ENCODE measurements at regions not wholly inside any gene's neighbourhood (a gene's known extent, or its start where the extent isn't known, plus 50 kb on each side); places are given as distances from the start of the nearest gene placed in this dataset.

DNA sequence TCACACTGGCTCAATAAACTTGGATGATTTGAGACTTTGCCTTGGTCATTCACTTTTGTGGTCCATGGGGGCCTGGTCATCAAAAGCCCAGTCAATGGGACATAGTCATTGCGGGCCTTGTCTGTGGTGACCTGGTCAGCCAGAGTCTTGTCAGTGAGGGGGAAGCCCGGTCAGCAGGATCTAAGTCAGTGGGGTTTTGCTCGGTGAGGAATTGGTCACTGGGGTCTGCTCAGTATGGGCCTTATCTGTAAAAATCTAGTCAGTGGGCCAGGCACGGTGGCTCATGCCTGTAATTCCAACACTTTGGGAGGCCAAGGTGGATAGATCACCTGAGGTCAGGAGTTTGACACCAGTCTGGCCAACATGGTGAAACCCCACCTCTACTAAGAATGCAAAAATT, 63.7 kb upstream of the TPM4 start:
- intact Hi-C loops (cut with micrococcal nuclease): no loop called here
- DNase-seq: no peak
- Histone ChIP-seq H3K36me3 (no peaks in the 10 kb centered on the region), H3K4me3 (no peak overlapping the region), H3K4me1 (no peaks in the 10 kb centered on the region), H3K9me3 (replicated peaks) (no peaks in the 10 kb centered on the region), H3K27me3 (ENCODE audit: low read depth) (no peaks in the 10 kb centered on the region), H3K27ac (replicated peaks) (no peak overlapping the region)
- TF ChIP-seq, protein P1, sequence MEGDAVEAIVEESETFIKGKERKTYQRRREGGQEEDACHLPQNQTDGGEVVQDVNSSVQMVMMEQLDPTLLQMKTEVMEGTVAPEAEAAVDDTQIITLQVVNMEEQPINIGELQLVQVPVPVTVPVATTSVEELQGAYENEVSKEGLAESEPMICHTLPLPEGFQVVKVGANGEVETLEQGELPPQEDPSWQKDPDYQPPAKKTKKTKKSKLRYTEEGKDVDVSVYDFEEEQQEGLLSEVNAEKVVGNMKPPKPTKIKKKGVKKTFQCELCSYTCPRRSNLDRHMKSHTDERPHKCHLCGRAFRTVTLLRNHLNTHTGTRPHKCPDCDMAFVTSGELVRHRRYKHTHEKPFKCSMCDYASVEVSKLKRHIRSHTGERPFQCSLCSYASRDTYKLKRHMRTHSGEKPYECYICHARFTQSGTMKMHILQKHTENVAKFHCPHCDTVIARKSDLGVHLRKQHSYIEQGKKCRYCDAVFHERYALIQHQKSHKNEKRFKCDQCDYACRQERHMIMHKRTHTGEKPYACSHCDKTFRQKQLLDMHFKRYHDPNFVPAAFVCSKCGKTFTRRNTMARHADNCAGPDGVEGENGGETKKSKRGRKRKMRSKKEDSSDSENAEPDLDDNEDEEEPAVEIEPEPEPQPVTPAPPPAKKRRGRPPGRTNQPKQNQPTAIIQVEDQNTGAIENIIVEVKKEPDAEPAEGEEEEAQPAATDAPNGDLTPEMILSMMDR (IDR thresholded peaks at IDR 0.05; ENCODE audit: borderline replicate concordance): no peak

DNA sequence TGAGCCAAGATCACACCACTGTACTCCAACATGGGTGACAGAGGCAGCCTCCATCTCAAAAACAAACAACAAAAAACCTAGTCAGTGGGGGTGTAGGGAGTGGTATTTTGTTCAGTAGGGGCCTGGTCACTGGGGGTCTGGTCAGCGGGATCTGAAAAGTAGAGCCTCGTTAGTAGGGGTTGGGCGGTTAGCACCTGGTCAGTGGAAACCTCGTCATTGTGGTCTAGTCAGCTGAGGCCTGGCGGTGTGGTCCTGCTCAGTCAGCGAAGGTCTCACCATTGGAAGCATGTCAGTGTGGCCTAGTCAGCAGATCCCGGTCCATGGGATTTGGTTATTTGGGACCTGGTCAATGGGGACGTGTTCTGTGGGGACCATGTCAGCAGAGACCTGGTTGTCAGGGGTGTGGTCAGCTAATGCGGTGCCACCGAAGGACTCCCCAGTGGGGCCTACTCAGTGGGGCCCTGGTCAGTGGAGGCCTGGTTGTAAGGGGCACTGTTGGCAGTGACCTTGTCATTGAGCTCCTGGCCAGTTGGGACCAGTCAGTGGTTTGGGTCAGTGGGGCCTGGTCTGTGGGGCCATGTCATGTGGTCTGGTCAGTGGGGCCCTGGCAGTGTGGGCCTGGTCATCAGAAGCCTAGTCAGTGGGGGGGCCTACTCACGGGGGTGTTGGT, 63.0 kb upstream of the TPM4 start:
- no peaks in the 10 kb centered on the region for H3K36me3 ChIP-seq
- no peak overlapping the region for H3K27ac ChIP-seq (replicated peaks)
- H3K4me1 ChIP-seq: no peaks in the 10 kb centered on the region
- intact Hi-C loops (cut with micrococcal nuclease): no loop called here
- H3K9me3 ChIP-seq (replicated peaks): no peaks in the 10 kb centered on the region
- no peak for DNase-seq
- no peaks in the 10 kb centered on the region for H3K27me3 ChIP-seq (ENCODE audit: low read depth)
- H3K4me3 ChIP-seq: no peak overlapping the region
- TF ChIP-seq, protein P1 (IDR thresholded peaks at IDR 0.05; ENCODE audit: borderline replicate concordance): no peak

DNA sequence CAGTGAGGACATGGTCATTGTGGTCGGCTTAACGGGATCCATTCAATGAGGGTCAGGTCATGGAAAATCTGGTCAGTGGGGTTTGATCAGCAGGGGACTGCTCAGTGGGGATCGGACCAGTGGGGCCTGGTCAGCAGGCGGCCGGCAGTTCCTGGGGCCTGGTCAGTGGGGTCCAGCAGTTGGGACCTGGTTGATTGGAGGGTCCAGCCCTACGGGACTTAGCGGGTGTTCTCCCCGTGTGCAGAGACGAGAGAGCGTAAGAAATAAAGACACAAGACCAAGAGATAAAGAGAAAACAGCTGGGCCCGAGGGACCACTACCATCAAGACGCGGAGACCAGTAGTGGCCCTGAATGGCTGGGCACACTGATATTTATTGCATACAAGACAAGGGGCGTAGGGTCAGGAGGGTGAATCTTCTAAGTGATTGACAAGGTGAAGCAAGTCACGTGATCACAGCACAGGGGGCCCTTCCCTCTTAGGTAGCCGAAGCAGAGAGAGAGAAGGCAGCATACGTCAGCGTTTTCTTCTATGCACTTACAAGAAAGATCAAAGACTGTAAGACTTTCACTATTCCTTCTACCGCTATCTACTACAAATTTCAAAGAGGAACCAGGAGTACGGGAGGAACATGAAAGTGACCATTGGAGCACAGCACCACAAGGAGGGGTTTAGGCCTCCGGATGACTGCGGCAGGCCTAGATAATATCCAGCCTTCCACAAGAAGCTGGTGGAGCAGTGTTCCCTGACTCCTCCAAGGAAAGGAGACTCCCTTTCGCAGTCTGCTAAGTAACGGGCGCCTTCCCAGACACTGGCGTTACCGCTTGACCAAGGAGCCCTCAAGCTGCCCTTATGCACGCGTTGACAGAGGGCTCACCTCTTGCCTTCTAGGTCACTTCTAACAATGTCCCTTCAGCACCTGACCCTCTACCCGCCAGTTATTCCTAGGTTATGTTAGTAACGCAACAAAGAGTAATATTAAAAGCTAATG, 62.1 kb upstream of the TPM4 start:
- H3K27me3 ChIP-seq (ENCODE audit: low read depth): no peaks in the 10 kb centered on the region
- no peak overlapping the region for H3K4me3 ChIP-seq
- TF ChIP-seq, protein P1 (IDR thresholded peaks at IDR 0.05; ENCODE audit: borderline replicate concordance): no peak
- H3K27ac ChIP-seq (replicated peaks): no peak overlapping the region
- intact Hi-C loops (cut with micrococcal nuclease): no loop called here
- no peaks in the 10 kb centered on the region for H3K36me3 ChIP-seq
- no peaks in the 10 kb centered on the region for H3K9me3 ChIP-seq (replicated peaks)
- no peak for DNase-seq
- H3K4me1 ChIP-seq: no peaks in the 10 kb centered on the region

DNA sequence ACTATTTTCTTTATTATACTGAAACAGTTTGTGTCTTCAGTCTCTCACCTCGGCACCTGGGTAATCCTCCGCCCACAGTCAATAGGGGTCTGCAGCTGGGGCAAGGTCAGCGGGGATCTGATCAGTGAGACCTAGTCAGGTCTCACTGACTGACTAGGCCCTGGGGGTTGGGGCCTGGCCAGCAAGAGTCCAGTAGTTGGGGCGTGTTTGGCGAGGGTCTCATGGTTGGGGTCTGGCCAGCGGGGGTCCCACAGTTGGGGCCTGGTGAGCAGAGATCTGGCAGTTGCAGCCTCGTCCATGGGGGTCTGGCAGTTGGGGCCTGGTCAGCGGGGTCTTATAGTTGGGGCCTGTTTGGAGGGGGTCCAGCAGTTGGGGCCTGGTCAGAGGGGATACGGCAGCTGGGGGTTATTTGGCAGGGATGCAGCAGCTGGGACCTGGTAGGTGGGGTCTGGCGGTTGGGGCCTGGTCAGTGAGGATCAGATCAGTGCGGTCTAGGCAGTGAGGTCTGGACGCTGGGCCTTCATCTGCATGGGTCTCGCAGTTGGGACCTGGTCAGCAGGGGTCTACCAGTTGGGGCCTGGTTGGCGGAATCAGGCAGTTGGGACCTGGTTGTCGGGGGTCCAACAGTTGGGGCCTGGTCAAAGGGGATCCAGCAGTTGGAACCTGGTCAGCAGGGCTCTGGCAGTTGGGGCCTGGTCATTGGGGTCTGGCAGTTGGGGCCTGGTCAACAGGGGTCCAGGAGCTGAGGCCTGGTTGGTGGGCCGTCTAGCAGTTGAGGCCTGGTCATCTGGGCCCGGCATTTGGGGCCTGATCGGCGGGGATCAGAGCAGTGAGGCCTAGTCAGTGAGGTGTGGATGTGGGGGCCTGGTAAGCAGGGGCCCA, 61.1 kb upstream of the TPM4 start:
- H3K27me3 ChIP-seq (ENCODE audit: low read depth): peaks cover 8% of the 10 kb centered on the region
- TF ChIP-seq, protein P1 (IDR thresholded peaks at IDR 0.05; ENCODE audit: borderline replicate concordance): no peak
- no peaks in the 10 kb centered on the region for H3K36me3 ChIP-seq
- H3K27ac ChIP-seq (replicated peaks): no peak overlapping the region
- H3K9me3 ChIP-seq (replicated peaks): no peaks in the 10 kb centered on the region
- DNase-seq: no peak
- intact Hi-C loops (cut with micrococcal nuclease): no loop called here
- no peaks in the 10 kb centered on the region for H3K4me1 ChIP-seq
- H3K4me3 ChIP-seq: no peak overlapping the region

DNA sequence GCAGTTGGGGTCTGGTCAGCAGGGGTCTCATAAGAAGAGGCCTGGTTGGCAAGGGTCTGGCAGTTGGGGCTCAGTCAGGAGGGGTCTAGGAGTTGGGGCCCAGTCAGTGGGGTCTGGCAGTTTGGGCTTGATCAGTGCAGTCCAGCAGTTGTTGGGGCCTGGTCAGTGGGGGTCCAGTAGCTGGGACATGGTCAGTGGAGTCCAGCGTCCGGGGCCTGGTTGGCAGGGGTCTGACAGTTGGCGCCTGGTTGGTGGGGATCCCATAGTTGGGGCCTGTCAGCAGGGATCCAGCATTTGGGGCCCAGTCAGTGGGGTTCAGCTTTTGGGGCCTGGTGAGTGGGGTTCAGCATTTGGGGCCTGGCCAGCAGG, 60.5 kb upstream of the TPM4 start:
- Histone ChIP-seq H3K36me3 (no peaks in the 10 kb centered on the region), H3K9me3 (replicated peaks) (no peaks in the 10 kb centered on the region), H3K4me3 (no peak overlapping the region), H3K4me1 (no peaks in the 10 kb centered on the region), H3K27me3 (ENCODE audit: low read depth) (peaks cover 9% of the 10 kb centered on the region), H3K27ac (replicated peaks) (no peak overlapping the region)
- TF ChIP-seq, protein P1 (IDR thresholded peaks at IDR 0.05; ENCODE audit: borderline replicate concordance): no peak
- no peak for DNase-seq
- intact Hi-C loops (cut with micrococcal nuclease): no loop called here

Data from left ventricle myocardium inferior (tissue), 1 donor.